SK-N-SH treated with all-trans-retinoic acid at 6 μM for 48 hours (cell line): ENCODE measurements at regions not wholly inside any gene's neighbourhood (a gene's known extent, or its start where the extent isn't known, plus 50 kb on each side); places are given as distances from the start of the nearest gene placed in this dataset.

ENCODE experiments used
- BACH2 ChIP-seq: fragments of 250-450 bp; sonication (Bioruptor Pico); IDR thresholded peaks from 2 replicates; pipeline ENCODE4 v1.9.0; 2021; ENCODE audit warnings: mild to moderate bottlenecking, borderline replicate concordance
- CSDC2 ChIP-seq: fragments of 250-450 bp; sonication (Bioruptor Pico); IDR thresholded peaks from 2 replicates; pipeline ENCODE4 v1.5.0; 2020; ENCODE audit warnings: mild to moderate bottlenecking, moderate library complexity
- GLIS3 ChIP-seq: fragments of 250-450 bp; sonication (Bioruptor Pico); IDR thresholded peaks from 2 replicates; pipeline ENCODE4 v1.5.0; 2020; ENCODE audit warnings: mild to moderate bottlenecking, moderate library complexity
- ISL1 ChIP-seq: fragments of 250-450 bp; sonication (Bioruptor Pico); IDR thresholded peaks from 2 replicates; pipeline ENCODE4 v2.1.2; 2022; ENCODE audit warnings: mild to moderate bottlenecking, moderate library complexity
- PATZ1 ChIP-seq: fragments of 250-450 bp; sonication (Bioruptor Pico); IDR thresholded peaks from 2 replicates; pipeline ENCODE4 v1.8.0; 2020; ENCODE audit warnings: mild to moderate bottlenecking, moderate library complexity, borderline replicate concordance
- RARB ChIP-seq: fragments of 250-450 bp; sonication (Bioruptor Pico); IDR thresholded peaks from 2 replicates; pipeline ENCODE4 v1.8.0; 2021; ENCODE audit warnings: mild to moderate bottlenecking, moderate library complexity
- SNAI2 ChIP-seq: fragments of 250-450 bp; sonication (Bioruptor Pico); IDR thresholded peaks from 2 replicates; pipeline ENCODE4 v1.5.0; 2020; ENCODE audit warnings: mild to moderate bottlenecking, moderate library complexity
- TCF4 ChIP-seq: fragments of 250-450 bp; sonication (Bioruptor Pico); IDR thresholded peaks from 2 replicates; pipeline ENCODE4 v1.8.0; 2021; ENCODE audit warnings: mild to moderate bottlenecking, moderate library complexity, borderline replicate concordance
- TOX ChIP-seq: fragments of 250-450 bp; sonication (Bioruptor Pico); IDR thresholded peaks from 2 replicates; pipeline ENCODE4 v1.8.0; 2021; ENCODE audit warnings: mild to moderate bottlenecking, moderate library complexity, borderline replicate concordance
- ZC3H10 ChIP-seq: fragments of 250-450 bp; sonication (Bioruptor Pico); IDR thresholded peaks from 2 replicates; pipeline ENCODE4 v1.5.1; 2021; ENCODE audit warnings: mild to moderate bottlenecking, moderate library complexity
- ZFP3 ChIP-seq: fragments of 250-450 bp; sonication (Bioruptor Pico); IDR thresholded peaks from 2 replicates; pipeline ENCODE4 v1.5.0; 2020; ENCODE audit warnings: mild to moderate bottlenecking, moderate library complexity
- ZFP30 ChIP-seq: fragments of 450-650 bp; formaldehyde crosslinking; IDR thresholded peaks from 2 replicates; pipeline ENCODE4 v1.5.0; 2022; ENCODE audit warnings: mild to moderate bottlenecking, moderate library complexity
- ZNF8 ChIP-seq: fragments of 450-650 bp; formaldehyde crosslinking; IDR thresholded peaks from 2 replicates; pipeline ENCODE4 v1.5.0; 2020; ENCODE audit warnings: mild to moderate bottlenecking, moderate library complexity
- TF ChIP-seq, protein P1 (sequence below): fragments of 250-450 bp; sonication (Bioruptor Pico); IDR thresholded peaks from 2 replicates; pipeline ENCODE4 v1.5.1; 2021; ENCODE audit warnings: mild to moderate bottlenecking, moderate library complexity

- TF ChIP-seq TOX (CRISPR knock-in tag) (no peak), ZNF8 (no peak), ISL1 (CRISPR knock-in tag) (no peak), ZC3H10 (CRISPR knock-in tag) (no peak), RARB (no peak), ZFP3 (no peak), CSDC2 (CRISPR knock-in tag) (no peak), ZFP30 (CRISPR knock-in tag) (no peak), PATZ1 (no peak), TCF4 (no peak), BACH2 (CRISPR knock-in tag) (no peak), SNAI2 (CRISPR knock-in tag) (no peak), GLIS3 (CRISPR knock-in tag) (no peak)
- TF ChIP-seq, protein P1, sequence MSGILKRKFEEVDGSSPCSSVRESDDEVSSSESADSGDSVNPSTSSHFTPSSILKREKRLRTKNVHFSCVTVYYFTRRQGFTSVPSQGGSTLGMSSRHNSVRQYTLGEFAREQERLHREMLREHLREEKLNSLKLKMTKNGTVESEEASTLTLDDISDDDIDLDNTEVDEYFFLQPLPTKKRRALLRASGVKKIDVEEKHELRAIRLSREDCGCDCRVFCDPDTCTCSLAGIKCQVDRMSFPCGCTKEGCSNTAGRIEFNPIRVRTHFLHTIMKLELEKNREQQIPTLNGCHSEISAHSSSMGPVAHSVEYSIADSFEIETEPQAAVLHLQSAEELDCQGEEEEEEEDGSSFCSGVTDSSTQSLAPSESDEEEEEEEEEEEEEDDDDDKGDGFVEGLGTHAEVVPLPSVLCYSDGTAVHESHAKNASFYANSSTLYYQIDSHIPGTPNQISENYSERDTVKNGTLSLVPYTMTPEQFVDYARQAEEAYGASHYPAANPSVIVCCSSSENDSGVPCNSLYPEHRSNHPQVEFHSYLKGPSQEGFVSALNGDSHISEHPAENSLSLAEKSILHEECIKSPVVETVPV: no peak
Measured at GRCh38 chr6:12654107-12654506, 62.5 kb upstream of the PHACTR1 start.
